ENCODE measurements at regions not wholly inside any gene's neighbourhood (a gene's known extent, or its start where the extent isn't known, plus 50 kb on each side); places are given as distances from the start of the nearest gene placed in this dataset.

DNA sequence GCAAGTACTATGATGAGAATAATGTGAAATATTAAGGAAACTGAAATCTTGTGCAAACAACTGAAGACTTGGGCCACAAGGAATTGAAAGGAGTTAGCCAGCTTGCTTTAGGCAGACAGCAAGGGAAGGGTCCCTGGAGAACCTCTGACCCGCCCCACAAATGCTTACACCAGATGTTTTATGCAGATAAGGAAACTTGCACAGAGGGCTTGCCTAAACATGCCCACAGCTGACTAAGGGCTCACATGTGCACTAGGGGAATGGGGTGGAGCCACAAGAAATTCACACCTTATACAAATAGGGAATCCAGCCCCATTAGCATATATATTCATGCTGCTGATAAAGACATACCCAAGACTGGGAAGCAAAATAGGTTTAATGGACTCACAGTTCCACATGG lies 86.1 kb upstream of the CYYR1 start:
- Histone ChIP-seq H3K27me3 (replicated peaks; ENCODE audit: control insufficient read depth, insufficient read depth, low read length) (no peaks in the 10 kb centered on the region), H3K9me3 (peaks cover 10% of the 10 kb centered on the region), H3K4me3 (ENCODE audit: low read depth, low read length) (no peak overlapping the region), H3K4me1 (no peaks in the 10 kb centered on the region), H3K36me3 (ENCODE audit: control insufficient read depth, insufficient read depth, low read length) (no peaks in the 10 kb centered on the region)
- Mint-ChIP-seq H3K36me3 (ENCODE audit: insufficient read depth, unreplicated experiment) (no peaks in the 10 kb centered on the region), H3K9me3 (ENCODE audit: unreplicated experiment) (peaks cover 34% of the 10 kb centered on the region), H3K27me3 (ENCODE audit: insufficient read depth, unreplicated experiment) (no peaks in the 10 kb centered on the region), H3K27ac (ENCODE audit: unreplicated experiment) (no peak overlapping the region), H3K4me3 (ENCODE audit: unreplicated experiment) (no peak overlapping the region), H3K4me1 (ENCODE audit: low read depth, unreplicated experiment) (no peaks in the 10 kb centered on the region)
- CTCF ChIA-PET: no interaction called here
- POLR2A ChIA-PET: no interaction called here
- no TSS peak for BruUV-seq (replicated peaks)
- intact Hi-C loops (cut with micrococcal nuclease; ENCODE audit: unreplicated experiment): no loop called here
- TF ChIP-seq CTCF (IDR thresholded peaks at IDR 0.05; ENCODE audit: insufficient read depth in 1 of 2, low read depth in 1 of 2, low read length in 1 of 2, severe bottlenecking in 1 of 2, unreplicated experiment in 1 of 2): no peak
- no peak for DNase-seq

GRCh38 chr21:26655460-26655859 lies 82.4 kb upstream of the CYYR1 start:
- Histone ChIP-seq H3K4me3 (ENCODE audit: low read depth, low read length) (no peak overlapping the region), H3K9me3 (0 out of 2 replicates have a peak, but pooled peaks cover 5% of the 10 kb centered on the region), H3K36me3 (ENCODE audit: control insufficient read depth, insufficient read depth, low read length) (no peaks in the 10 kb centered on the region), H3K27me3 (replicated peaks; ENCODE audit: control insufficient read depth, insufficient read depth, low read length) (no peaks in the 10 kb centered on the region), H3K4me1 (no peaks in the 10 kb centered on the region)
- intact Hi-C loops (cut with micrococcal nuclease; ENCODE audit: unreplicated experiment): no loop called here
- H3K36me3 Mint-ChIP-seq (ENCODE audit: insufficient read depth, unreplicated experiment): no peaks in the 10 kb centered on the region
- DNase-seq: no peak
- ChIA-PET CTCF (no interaction called here), POLR2A (no interaction called here)
- H3K4me3 Mint-ChIP-seq (ENCODE audit: unreplicated experiment): no peak overlapping the region
- no peaks in the 10 kb centered on the region for H3K27me3 Mint-ChIP-seq (ENCODE audit: insufficient read depth, unreplicated experiment)
- peaks cover 24% of the 10 kb centered on the region for H3K9me3 Mint-ChIP-seq (ENCODE audit: unreplicated experiment)
- BruUV-seq (replicated peaks): no TSS peak
- H3K27ac Mint-ChIP-seq (ENCODE audit: unreplicated experiment): no peak overlapping the region
- no peak for TF ChIP-seq CTCF (IDR thresholded peaks at IDR 0.05; ENCODE audit: insufficient read depth in 1 of 2, low read depth in 1 of 2, low read length in 1 of 2, severe bottlenecking in 1 of 2, unreplicated experiment in 1 of 2)
- H3K4me1 Mint-ChIP-seq (ENCODE audit: low read depth, unreplicated experiment): no peaks in the 10 kb centered on the region

DNA sequence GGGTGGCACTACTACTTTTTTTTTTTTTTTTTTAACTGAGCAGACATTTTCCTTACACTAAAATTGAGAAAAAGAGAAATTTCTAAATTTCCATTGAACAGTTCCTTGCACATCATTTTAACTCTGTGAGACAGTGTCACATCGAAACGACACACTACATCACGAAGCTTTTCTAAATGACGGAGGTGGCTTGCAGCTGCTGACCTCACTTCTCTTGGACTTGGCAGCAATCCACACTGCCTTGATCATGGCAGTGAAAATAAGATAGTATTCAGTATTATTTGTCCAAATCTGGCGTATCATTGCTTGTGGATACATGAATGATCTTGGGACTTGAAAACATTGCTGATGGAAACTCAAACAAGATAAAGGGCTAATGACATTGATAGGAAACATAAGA lies 80.3 kb upstream of the CYYR1 start:
- no TSS peak for BruUV-seq (replicated peaks)
- CTCF ChIA-PET: no interaction called here
- H3K27me3 Mint-ChIP-seq (ENCODE audit: insufficient read depth, unreplicated experiment): no peaks in the 10 kb centered on the region

More for the DNA sequence above, 80.3 kb upstream of the CYYR1 start:
- H3K4me3 ChIP-seq (ENCODE audit: low read depth, low read length): no peak overlapping the region
- POLR2A ChIA-PET: no interaction called here
- Mint-ChIP-seq H3K27ac (ENCODE audit: unreplicated experiment) (no peak overlapping the region), H3K9me3 (ENCODE audit: unreplicated experiment) (peaks cover 3% of the 10 kb centered on the region), H3K4me3 (ENCODE audit: unreplicated experiment) (no peak overlapping the region), H3K4me1 (ENCODE audit: low read depth, unreplicated experiment) (no peaks in the 10 kb centered on the region), H3K36me3 (ENCODE audit: insufficient read depth, unreplicated experiment) (no peaks in the 10 kb centered on the region)
- intact Hi-C loops (cut with micrococcal nuclease; ENCODE audit: unreplicated experiment): no loop called here
- DNase-seq: no peak
- H3K27me3 ChIP-seq (replicated peaks; ENCODE audit: control insufficient read depth, insufficient read depth, low read length): no peaks in the 10 kb centered on the region
- TF ChIP-seq CTCF (IDR thresholded peaks at IDR 0.05; ENCODE audit: insufficient read depth in 1 of 2, low read depth in 1 of 2, low read length in 1 of 2, severe bottlenecking in 1 of 2, unreplicated experiment in 1 of 2): no peak
- H3K36me3 ChIP-seq (ENCODE audit: control insufficient read depth, insufficient read depth, low read length): no peaks in the 10 kb centered on the region
- H3K9me3 ChIP-seq: no peaks in the 10 kb centered on the region
- H3K4me1 ChIP-seq: no peaks in the 10 kb centered on the region
